ENCODE measurements at regions not wholly inside any gene's neighbourhood (a gene's known extent, or its start where the extent isn't known, plus 50 kb on each side); places are given as distances from the start of the nearest gene placed in this dataset.
"Not testable (repeated sequence)": the region's sequence is repeated elsewhere in the genome, so short reads cannot be mapped to it uniquely, and the experiment has no call there.

GRCh38 chrX:130573030-130573429 lies 171.2 kb downstream of the RBMX2 start:
- H3K18ac ChIP-seq (ENCODE audit: extremely low read depth, low read length); H4K91ac ChIP-seq (replicated peaks; ENCODE audit: insufficient read length, low read length); H3K4me1 ChIP-seq (replicated peaks in 1 of 4; ENCODE audit: control insufficient read depth in 3 of 4, insufficient read depth in 4 of 4, low read length in 3 of 4); H2BK12ac ChIP-seq (ENCODE audit: low read depth, low read length); H3K4me2 ChIP-seq (ENCODE audit: insufficient read depth in 1 of 2, low read depth in 2 of 2, low read length in 2 of 2); H3K14ac ChIP-seq (ENCODE audit: insufficient read length); H3K27ac ChIP-seq (ENCODE audit: low read depth, low read length); H2BK15ac ChIP-seq (ENCODE audit: low read length); H3K4me3 ChIP-seq (ENCODE audit: extremely low read depth in 1 of 4, insufficient read depth in 2 of 4, low read depth in 3 of 4, low read length in 4 of 4); FAIRE-seq; H2AK5ac ChIP-seq (ENCODE audit: low read depth, low read length); H2BK5ac ChIP-seq (ENCODE audit: low read depth, low read length); H4K5ac ChIP-seq (ENCODE audit: insufficient read length, low read depth, low read length); H2AFZ ChIP-seq (ENCODE audit: low read length); H3K9me3 ChIP-seq (ENCODE audit: insufficient read depth in 2 of 2, low read depth in 1 of 2, low read length in 1 of 2); H3K4ac ChIP-seq (replicated peaks; ENCODE audit: insufficient read length, low read depth, low read length); H3K27me3 ChIP-seq (replicated peaks in 1 of 4; ENCODE audit: control insufficient read depth in 3 of 4, extremely low read depth in 1 of 4, insufficient read depth in 3 of 4, low read length in 3 of 4); POLR2A ChIA-PET (ENCODE audit: partially characterized antibody); H3K79me2 ChIP-seq (ENCODE audit: control insufficient read depth in 1 of 2, insufficient read depth in 2 of 2, low read length in 2 of 2); H3K36me3 ChIP-seq (ENCODE audit: control insufficient read depth in 2 of 4, insufficient read depth in 4 of 4, low read length in 3 of 4); H3K9ac ChIP-seq (replicated peaks in 1 of 4; ENCODE audit: extremely low read depth in 1 of 4, low read depth in 3 of 4, low read length in 3 of 4); H4K8ac ChIP-seq (ENCODE audit: extremely low read depth, insufficient read depth, low read length); H3K23ac ChIP-seq (ENCODE audit: insufficient read length); CTCF ChIA-PET (ENCODE audit: partially characterized antibody); DNase-seq (ENCODE audit: low read depth in 1 of 2, low spot score in 2 of 2); H3K23me2 ChIP-seq (ENCODE audit: low read depth, low read length); H3K56ac ChIP-seq (replicated peaks; ENCODE audit: insufficient read length, low read depth, low read length); H3K79me1 ChIP-seq (ENCODE audit: low read depth, low read length); H4K20me1 ChIP-seq (replicated peaks in 1 of 2; ENCODE audit: control insufficient read depth in 1 of 2, insufficient read depth in 2 of 2, low read length in 2 of 2); H2BK120ac ChIP-seq (replicated peaks; ENCODE audit: low read depth, low read length); H2BK20ac ChIP-seq (ENCODE audit: low read length): not testable (repeated sequence)
- WGBS, 2 experiments (ENCODE audit: extremely low coverage in 1 of 2, insufficient coverage in 1 of 2, insufficient read length in 1 of 2, insufficient replicate concordance in 2 of 2, low coverage in 1 of 2, low lambda C conversion rate in 2 of 2, missing lambda C conversion rate in 1 of 2) = no CpG with 5 or more reads among the region's 15 CpGs
